GM12892 (cell line): ENCODE measurements at regions not wholly inside any gene's neighbourhood (a gene's known extent, or its start where the extent isn't known, plus 50 kb on each side); places are given as distances from the start of the nearest gene placed in this dataset.

Experiments used
- POLR2A ChIP-seq: IDR thresholded peaks from 2 replicates; pipeline ENCODE4 v1.6.1; 2011; ENCODE audit warnings: low read depth, low read length, control low read depth
- POLR2AphosphoS5 ChIP-seq: IDR thresholded peaks from 2 replicates; pipeline ENCODE4 v1.6.1; 2011; ENCODE audit warnings: low read depth, low read length, control low read depth
- TAF1 ChIP-seq: IDR thresholded peaks from 2 replicates; pipeline ENCODE4 v1.6.1; 2011; ENCODE audit warnings: low read depth, mild to moderate bottlenecking, control low read depth, low read length, borderline replicate concordance

DNA sequence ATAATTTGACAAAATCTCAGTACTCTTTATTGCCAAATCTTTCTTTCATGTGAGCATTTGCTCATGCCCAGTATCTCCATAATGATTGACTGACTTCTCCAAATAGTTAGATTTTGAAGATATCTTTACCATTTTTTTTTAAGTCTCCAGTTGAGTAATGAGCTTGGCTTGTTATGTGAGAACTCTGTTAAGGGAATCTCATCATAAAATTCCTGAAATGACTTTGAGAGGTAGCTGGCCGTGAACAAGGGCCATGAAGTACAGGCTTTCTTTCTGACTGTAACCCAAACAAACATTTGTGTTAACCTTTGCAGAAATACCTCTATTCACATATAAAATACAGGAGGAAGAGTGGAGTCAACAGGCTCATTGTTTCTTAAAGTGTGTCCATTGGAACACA, 449.7 kb downstream of the IRS2 start:
- TF ChIP-seq TAF1, result no peak
- TF ChIP-seq POLR2A, result no peak
- no peak for TF ChIP-seq POLR2AphosphoS5
